Activated effector memory CD4-positive, alpha-beta T cell treated with anti-CD3 and anti-CD28 coated beads, Interleukin-2, amount 50 U/mL, for 16 hours (primary cell): ENCODE measurements at regions not wholly inside any gene's neighbourhood (a gene's known extent, or its start where the extent isn't known, plus 50 kb on each side); places are given as distances from the start of the nearest gene placed in this dataset.

Experiments used
- DNase-seq: peaks from one replicate; pipeline ENCODE4 v3.0.0-alpha.2; 2020

- DNase-seq = no peak
These were observed 211.6 kb downstream of the ADAM29 start for GRCh38 chr4:175129797-175130196.

DNA sequence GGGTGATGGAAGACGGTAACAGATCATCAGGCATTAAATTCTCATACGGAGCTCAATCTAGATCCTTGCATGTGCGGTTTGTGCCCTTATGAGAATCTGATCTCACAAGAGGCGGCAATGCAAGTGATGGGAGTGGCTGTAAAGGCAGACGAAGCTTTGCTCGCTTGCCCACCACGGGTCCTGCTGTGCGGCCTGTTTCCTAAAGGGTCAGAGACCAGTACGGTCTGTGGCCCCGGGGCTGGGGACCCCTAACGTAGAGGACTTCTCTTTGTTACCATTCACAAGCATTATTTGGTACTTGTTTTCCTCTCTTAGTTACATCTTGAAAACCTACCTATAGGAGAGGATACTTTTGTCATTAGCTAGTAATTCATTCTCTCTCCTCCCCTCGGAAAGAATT lies 221.0 kb downstream of the ADAM29 start:
- DNase-seq = no peak

DNA sequence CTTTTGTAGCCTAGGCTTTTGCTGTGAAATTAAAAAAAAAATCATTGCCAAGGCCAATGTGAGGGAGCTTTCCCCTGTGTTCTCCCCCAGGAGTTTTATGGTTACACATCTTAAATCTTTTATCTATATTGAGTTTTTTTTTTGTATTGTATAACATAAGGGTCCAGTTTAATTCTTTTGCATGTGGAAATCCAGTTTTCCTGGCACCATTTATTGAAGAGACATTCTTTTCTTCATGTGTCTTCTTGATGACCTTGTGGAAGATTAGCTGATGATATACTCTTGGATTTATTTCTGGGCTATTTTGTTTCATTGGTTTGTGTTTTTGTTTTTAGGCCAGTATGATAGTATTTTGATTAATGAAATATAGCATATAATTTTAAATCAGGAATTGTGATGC lies 225.0 kb downstream of the ADAM29 start:
- DNase-seq = no peak

DNA sequence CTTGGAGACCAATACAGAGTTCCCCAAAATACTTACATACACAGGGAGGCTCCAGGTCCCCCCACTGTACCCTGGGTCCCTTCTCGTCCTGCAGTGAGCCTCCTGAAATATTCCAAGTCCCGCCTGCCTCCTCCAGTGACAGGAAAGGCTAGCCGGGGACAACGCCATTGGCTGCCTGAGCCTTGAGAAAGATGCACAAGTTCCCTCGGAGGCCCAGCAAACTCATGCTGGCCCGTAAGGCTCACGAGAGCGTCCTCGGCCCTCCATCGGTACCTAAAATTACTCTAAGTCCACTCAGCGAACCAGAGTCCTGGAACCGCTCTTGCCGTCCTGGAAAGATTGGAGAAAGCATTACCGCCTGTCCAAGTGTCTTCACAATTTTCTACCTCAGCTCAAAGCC lies 228.6 kb downstream of the ADAM29 start:
- no peak for DNase-seq

- no peak for DNase-seq
These were observed 229.1 kb downstream of the ADAM29 start for GRCh38 chr4:175147233-175147632.

DNA sequence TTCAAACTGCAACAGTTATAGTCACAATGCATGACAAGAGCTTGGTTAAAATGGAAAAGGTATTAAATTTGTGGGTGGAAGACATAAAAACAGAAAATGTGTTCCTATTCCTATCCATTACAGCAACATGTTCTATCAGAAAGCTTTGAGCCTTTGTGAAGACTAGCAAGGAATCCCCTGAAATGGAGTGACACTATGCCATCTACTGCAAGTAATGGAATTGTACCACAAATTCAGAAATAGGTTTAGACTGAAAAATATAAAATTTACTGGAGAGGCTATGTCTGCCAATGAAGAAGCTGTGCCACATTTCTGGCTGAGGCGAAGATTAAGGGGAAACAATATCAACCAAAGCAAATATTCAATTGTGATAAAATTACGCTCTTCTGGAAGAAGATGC lies 247.9 kb downstream of the ADAM29 start:
- DNase-seq = no peak

GRCh38 chr4:175176710-175177109 lies 258.6 kb downstream of the ADAM29 start:
- no peak for DNase-seq

GRCh38 chr4:175190654-175191053 lies 272.5 kb downstream of the ADAM29 start:
- DNase-seq = no peak

- DNase-seq = no peak
These were observed 279.9 kb downstream of the ADAM29 start for GRCh38 chr4:175198056-175198455.

GRCh38 chr4:175215208-175215607 lies 297.1 kb downstream of the ADAM29 start:
- no peak for DNase-seq

- DNase-seq = no peak
These were observed 297.5 kb downstream of the ADAM29 start for GRCh38 chr4:175215657-175216056.

GRCh38 chr4:175229154-175229553 lies 311.0 kb downstream of the ADAM29 start:
- DNase-seq = no peak

GRCh38 chr4:175234162-175234561 lies 316.0 kb downstream of the ADAM29 start:
- DNase-seq = no peak

DNA sequence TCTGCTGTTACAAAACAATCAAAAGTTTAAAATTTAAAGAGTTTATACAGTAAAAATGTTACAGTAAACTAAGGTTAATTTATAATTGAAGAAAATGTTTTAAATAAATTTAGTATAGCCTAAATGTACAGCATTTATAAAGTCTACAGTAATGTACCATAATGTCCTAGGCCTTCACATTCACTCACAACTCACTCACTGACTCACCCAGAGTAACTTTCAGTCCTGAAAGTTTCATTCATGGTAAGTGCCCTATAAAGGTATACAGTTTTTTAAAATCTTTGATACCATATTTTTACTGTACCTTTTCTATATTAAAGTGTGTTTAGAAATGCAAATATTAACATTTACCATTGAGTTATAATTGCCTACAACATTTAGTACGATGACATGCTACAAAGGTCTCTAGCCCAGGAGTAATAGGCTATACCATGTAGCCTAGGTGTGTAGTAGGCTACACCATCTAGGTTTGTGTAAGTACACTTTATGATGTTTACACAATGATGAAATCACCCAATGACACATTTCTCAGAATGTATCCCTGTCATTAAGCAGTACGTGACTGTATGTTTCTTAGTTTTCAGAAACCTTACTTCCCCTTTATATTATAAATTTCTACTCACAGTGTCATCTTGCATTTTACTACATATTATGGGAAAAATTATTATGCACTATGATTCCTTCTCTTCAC lies 320.8 kb downstream of the ADAM29 start:
- DNase-seq = no peak

DNA sequence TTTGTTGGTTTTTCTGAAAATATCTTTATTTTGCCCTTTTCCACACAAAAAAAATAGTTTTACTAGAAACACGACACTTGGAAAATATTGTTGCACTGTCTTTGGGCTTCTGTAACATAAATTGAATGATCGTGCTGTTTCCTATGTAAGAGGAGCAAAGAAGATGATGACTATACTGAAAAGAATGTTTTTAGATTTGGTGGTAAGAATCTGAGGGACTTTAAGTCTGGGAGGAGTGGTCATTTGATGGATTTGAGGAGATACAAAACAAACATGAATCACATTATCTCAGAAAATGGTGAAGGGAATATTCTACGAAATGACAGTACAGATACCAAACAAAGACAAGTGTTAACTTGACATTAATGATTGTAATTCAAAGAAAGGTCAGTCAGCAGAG lies 328.8 kb downstream of the ADAM29 start:
- no peak for DNase-seq

- DNase-seq = no peak
These were observed 334.5 kb downstream of the ADAM29 start for GRCh38 chr4:175252642-175253041.

- DNase-seq = no peak
These were observed 335.2 kb downstream of the ADAM29 start for GRCh38 chr4:175253184-175253902.

DNA sequence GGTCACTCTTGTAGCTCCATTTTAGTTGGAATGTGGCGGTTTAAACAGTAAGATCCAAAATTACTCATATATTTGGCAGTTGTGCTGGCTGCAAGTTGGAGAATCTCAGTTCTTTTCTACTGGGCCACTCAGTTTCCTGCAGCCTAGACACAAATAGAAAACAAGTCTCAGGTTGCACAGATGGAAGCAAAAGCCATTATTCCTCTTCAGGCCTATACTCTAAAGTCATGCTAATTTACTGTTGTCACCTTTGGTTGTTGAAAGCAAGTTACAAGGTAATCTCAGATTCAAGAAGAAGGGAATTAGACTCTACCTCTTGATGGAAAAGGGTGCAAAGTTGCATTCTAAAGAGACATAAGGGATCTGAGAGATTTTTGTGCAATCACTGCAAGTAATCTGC lies 345.4 kb downstream of the ADAM29 start:
- DNase-seq = no peak

GRCh38 chr4:175271010-175271630 lies 353.0 kb downstream of the ADAM29 start:
- no peak for DNase-seq

DNA sequence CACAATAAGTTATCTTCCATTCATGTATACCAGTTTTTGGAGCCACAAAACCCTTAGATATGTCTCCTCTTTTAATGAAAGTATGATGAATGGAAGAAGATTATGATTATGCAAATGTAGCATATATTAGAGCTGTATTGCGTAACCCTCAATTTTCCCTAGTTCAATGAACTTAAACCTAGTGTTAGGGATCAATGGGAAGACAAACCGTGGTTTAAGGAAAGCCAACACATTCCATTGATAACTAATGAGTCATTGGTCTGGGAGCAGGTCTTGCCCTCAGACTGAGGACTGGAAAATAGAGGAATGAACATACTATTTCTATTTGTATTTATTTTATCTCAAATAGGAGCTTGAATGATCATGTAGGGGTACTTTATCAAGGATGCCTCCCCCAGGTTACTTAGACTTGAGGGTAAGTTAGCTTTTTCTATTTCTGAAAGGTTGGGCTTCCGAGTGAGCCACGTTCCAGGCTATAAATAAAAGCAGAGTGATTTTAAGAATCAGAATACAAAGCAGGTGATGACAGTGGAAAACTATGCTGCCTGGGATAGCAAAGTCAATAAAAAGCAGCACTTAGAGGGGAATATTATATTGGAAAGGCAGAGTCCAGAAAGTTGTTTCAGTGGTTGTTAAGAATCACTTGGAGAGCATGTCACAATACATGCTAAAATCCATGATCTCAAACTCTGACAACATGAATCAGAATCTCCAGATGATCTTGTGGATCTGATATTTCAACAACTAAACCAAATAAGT lies 356.0 kb downstream of the ADAM29 start:
- DNase-seq = no peak

GRCh38 chr4:175277816-175278215 lies 359.7 kb downstream of the ADAM29 start:
- no peak for DNase-seq

- DNase-seq = no peak
These were observed 362.0 kb downstream of the ADAM29 start for GRCh38 chr4:175280153-175280552.

DNA sequence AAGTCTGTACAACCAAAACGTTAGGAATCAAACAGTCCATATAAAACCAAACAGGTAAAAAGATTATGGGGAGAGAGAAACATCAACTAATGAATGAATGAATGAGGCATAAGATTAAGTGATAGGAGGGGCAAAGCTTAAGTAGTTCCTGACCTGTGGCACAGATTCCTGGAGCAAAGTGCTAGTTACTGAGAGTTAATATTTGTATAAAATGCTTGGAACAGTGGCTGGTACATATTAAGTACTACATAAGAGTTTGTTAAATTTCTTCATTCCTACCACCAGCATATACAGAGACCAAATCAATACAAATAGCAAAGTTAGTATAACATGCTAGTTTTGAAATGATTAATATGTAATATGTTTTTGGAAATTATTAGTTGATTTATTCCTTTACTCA lies 363.7 kb downstream of the ADAM29 start:
- no peak for DNase-seq

DNA sequence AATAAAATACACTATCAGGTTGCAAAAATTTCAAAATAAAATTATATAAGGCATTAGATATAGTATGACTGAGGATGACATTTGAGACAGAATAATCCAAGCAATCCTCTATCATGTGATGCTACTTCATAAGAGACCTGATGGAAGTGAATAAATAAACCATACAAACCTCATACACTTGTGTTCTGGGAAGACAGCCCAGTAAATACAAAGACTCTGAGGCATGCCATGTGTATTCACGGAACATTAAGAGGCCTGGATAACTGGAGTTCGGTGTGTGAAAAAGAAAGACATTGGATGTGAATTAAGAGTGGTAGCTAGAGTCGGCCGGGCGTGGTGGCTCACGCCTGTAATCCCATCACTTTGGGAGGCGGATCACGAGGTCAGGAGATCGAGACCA lies 364.2 kb downstream of the ADAM29 start:
- DNase-seq = no peak
